Mesothelial cell of epicardium (in vitro differentiated cells): ENCODE measurements at regions not wholly inside any gene's neighbourhood (a gene's known extent, or its start where the extent isn't known, plus 50 kb on each side); places are given as distances from the start of the nearest gene placed in this dataset.
A peak's percentile ranks its signal among the peaks of the same experiment; 100 is the strongest.
"Not testable (repeated sequence)": the region's sequence is repeated elsewhere in the genome, so short reads cannot be mapped to it uniquely, and the experiment has no call there.

Source experiments
- DNase-seq, 2 experiments: peaks; one replicate each; pipeline ENCODE4 v3.0.0; 2021; ENCODE audit warnings: low spot score in 2 of 2; ENCODE audit not compliant: unreplicated experiment in 2 of 2
- H3K27ac Mint-ChIP-seq: 2 replicates; pipeline ENCODE4 v1.8.0; 2021; ENCODE audit warnings: mixed read lengths
- H3K27me3 Mint-ChIP-seq: 2 replicates; pipeline ENCODE4 v1.8.0; 2021; ENCODE audit warnings: low read depth, mixed read lengths
- H3K36me3 Mint-ChIP-seq: 2 replicates; pipeline ENCODE4 v1.8.0; 2021; ENCODE audit warnings: mixed read lengths
- H3K4me1 Mint-ChIP-seq: 2 replicates; pipeline ENCODE4 v1.8.0; 2021; ENCODE audit warnings: mixed read lengths
- H3K4me3 Mint-ChIP-seq: 2 replicates; pipeline ENCODE4 v1.8.0; 2021; ENCODE audit warnings: mild to moderate bottlenecking, moderate library complexity, mixed read lengths
- H3K9me3 Mint-ChIP-seq: 2 replicates; pipeline ENCODE4 v1.8.0; 2021; ENCODE audit warnings: mixed read lengths

- not testable (repeated sequence) for H3K4me1 Mint-ChIP-seq, H3K9me3 Mint-ChIP-seq, H3K4me3 Mint-ChIP-seq, DNase-seq, H3K27ac Mint-ChIP-seq, H3K27me3 Mint-ChIP-seq, H3K36me3 Mint-ChIP-seq
Measured at GRCh38 chr22:12279512-12280474, 3248.2 kb upstream of the OR11H1 start.

- not testable (repeated sequence) for H3K36me3 Mint-ChIP-seq, H3K9me3 Mint-ChIP-seq, H3K27ac Mint-ChIP-seq, H3K27me3 Mint-ChIP-seq, H3K4me1 Mint-ChIP-seq, DNase-seq, H3K4me3 Mint-ChIP-seq
Measured at GRCh38 chr22:12284690-12285089, 3243.3 kb upstream of the OR11H1 start.

GRCh38 chr22:12297351-12297750 is 3230.6 kb upstream of the OR11H1 start:
- H3K27ac Mint-ChIP-seq, H3K4me1 Mint-ChIP-seq: not testable (repeated sequence)

More at GRCh38 chr22:12297351-12297750, 3230.6 kb upstream of the OR11H1 start:
- not testable (repeated sequence) for H3K27me3 Mint-ChIP-seq, H3K36me3 Mint-ChIP-seq, H3K4me3 Mint-ChIP-seq, H3K9me3 Mint-ChIP-seq
- DNase-seq, result peak in 1 of 2 experiments; percentile 19
